HEK293 (cell line): ENCODE measurements at regions not wholly inside any gene's neighbourhood (a gene's known extent, or its start where the extent isn't known, plus 50 kb on each side); places are given as distances from the start of the nearest gene placed in this dataset.
"Not testable (repeated sequence)": the region's sequence is repeated elsewhere in the genome, so short reads cannot be mapped to it uniquely, and the experiment has no call there.

Experiments
- CTCF ChIA-PET: fragments of 350-600 bp; formaldehyde crosslinking; extraction: SDS; loops from one replicate; lab custom pipeline; 2021; ENCODE audit warnings: antibody characterized with exemption; lab: Yijun Ruan, JAX
- POLR2A ChIA-PET: fragments of 300-600 bp; formaldehyde crosslinking; extraction: SDS; loops from one replicate; lab custom pipeline; 2020; ENCODE audit warnings: antibody characterized with exemption, inconsistent platforms; lab: Yijun Ruan, JAX
- H3K27ac ChIP-seq: fragments of 200-500 bp; sonication (Bioruptor generic); 2 replicates; pipeline ENCODE4 v1.5.1; 2014; ENCODE audit warnings: low read depth, low read length, control low read depth, inconsistent platforms; ENCODE audit errors: extremely low read depth
- H3K36me3 ChIP-seq, 2 experiments: fragments of 200-500 bp in 1 of 2; sonication (Bioruptor generic) in 1 of 2; 1 replicate in 1 of 2; 2 replicates in 1 of 2; pipeline ENCODE4 v1.5.1; 2014 to 2017; ENCODE audit warnings: inconsistent platforms in 2 of 2, low read length in 2 of 2; ENCODE audit not compliant: control insufficient read depth in 2 of 2, insufficient read depth in 1 of 2
- H3K4me1 ChIP-seq: fragments of 200-500 bp; sonication (Bioruptor generic); 2 replicates; pipeline ENCODE4 v1.5.1; 2014; ENCODE audit warnings: mild to moderate bottlenecking, low read length, inconsistent platforms; ENCODE audit not compliant: control insufficient read depth, insufficient read depth
- H3K4me3 ChIP-seq: 2 replicates; pipeline ENCODE4 v1.5.1; 2011; ENCODE audit warnings: low read depth, mild to moderate bottlenecking, control low read depth, low read length, moderate library complexity
- H3K9me3 ChIP-seq: fragments of 200-500 bp; sonication (Bioruptor generic); 2 replicates; pipeline ENCODE4 v1.5.1; 2014; ENCODE audit warnings: low read depth, low read length, inconsistent platforms; ENCODE audit not compliant: control insufficient read depth, insufficient read depth
- GLI2 ChIP-seq: fragments of 450-650 bp; formaldehyde crosslinking; IDR thresholded peaks from 2 replicates; pipeline ENCODE4; 2017; ENCODE audit warnings: missing biosample characterization, missing genetic modification characterization, low read depth, borderline replicate concordance
- GLIS2 ChIP-seq: fragments of 450-650 bp; formaldehyde crosslinking; IDR thresholded peaks from 2 replicates; pipeline ENCODE4 v1.5.1; 2016; ENCODE audit warnings: missing biosample characterization, missing genetic modification characterization
- HOXA7 ChIP-seq: sonication (generic); formaldehyde crosslinking; IDR thresholded peaks from 2 replicates; pipeline ENCODE4 v1.8.1; 2022; ENCODE audit warnings: missing genetic modification reagents, borderline replicate concordance
- KLF1 ChIP-seq: fragments of 450-650 bp; formaldehyde crosslinking; IDR thresholded peaks from 2 replicates; pipeline ENCODE4 v1.5.1; 2016; ENCODE audit warnings: missing biosample characterization, missing genetic modification characterization
- KLF10 ChIP-seq: fragments of 450-650 bp; IDR thresholded peaks from 2 replicates; pipeline ENCODE4 v1.5.1; 2018; ENCODE audit warnings: missing biosample characterization, mild to moderate bottlenecking, missing genetic modification characterization
- KLF8 ChIP-seq: fragments of 450-650 bp; formaldehyde crosslinking; IDR thresholded peaks from 2 replicates; pipeline ENCODE4 v1.5.1; 2016; ENCODE audit warnings: missing biosample characterization, missing genetic modification characterization
- OSR2 ChIP-seq: fragments of 450-650 bp; formaldehyde crosslinking; IDR thresholded peaks from 2 replicates; pipeline ENCODE4 v1.5.1; 2016; ENCODE audit warnings: missing biosample characterization, missing genetic modification characterization
- OVOL3 ChIP-seq: fragments of 450-650 bp; formaldehyde crosslinking; IDR thresholded peaks from 2 replicates; pipeline ENCODE4 v1.5.1; 2016; ENCODE audit warnings: missing biosample characterization, missing genetic modification characterization
- PRDM2 ChIP-seq: fragments of 450-650 bp; formaldehyde crosslinking; IDR thresholded peaks from 2 replicates; pipeline ENCODE4 v1.5.1; 2016; ENCODE audit warnings: missing biosample characterization, missing genetic modification characterization, borderline replicate concordance
- SP3 ChIP-seq: fragments of 450-650 bp; formaldehyde crosslinking; IDR thresholded peaks from 2 replicates; pipeline ENCODE4 v1.5.1; 2016; ENCODE audit warnings: missing biosample characterization, missing genetic modification characterization
- TCF7L2 ChIP-seq: IDR thresholded peaks from 2 replicates; pipeline ENCODE4 v1.6.1; 2011; ENCODE audit warnings: low read depth, mild to moderate bottlenecking, inconsistent platforms, low read length, moderate library complexity, borderline replicate concordance
- YY1 ChIP-seq: fragments of 450-650 bp; formaldehyde crosslinking; IDR thresholded peaks from 2 replicates; pipeline ENCODE4 v1.5.1; 2018; ENCODE audit warnings: missing biosample characterization, missing genetic modification characterization
- ZNF155 ChIP-seq: fragments of 450-650 bp; formaldehyde crosslinking; IDR thresholded peaks from 2 replicates; pipeline ENCODE4 v1.5.1; 2016; ENCODE audit warnings: missing biosample characterization, missing genetic modification characterization
- ZNF274 ChIP-seq, 2 experiments: fragments of 200-500 bp in 1 of 2; fragments of 450-650 bp in 1 of 2; sonication (Bioruptor generic) in 1 of 2; formaldehyde crosslinking in 1 of 2; IDR thresholded peaks; 2 replicates each; pipeline versions ENCODE4 v1.5.1 to v1.6.1; 2014 to 2016; ENCODE audit warnings: borderline replicate concordance in 1 of 2, inconsistent platforms in 1 of 2, low read length in 1 of 2, missing biosample characterization in 1 of 2, missing genetic modification characterization in 1 of 2
- ZNF473 ChIP-seq: fragments of 450-650 bp; formaldehyde crosslinking; IDR thresholded peaks from 2 replicates; pipeline ENCODE4 v1.5.1; 2017; ENCODE audit warnings: missing biosample characterization, missing genetic modification characterization
- ZNF624 ChIP-seq: fragments of 450-650 bp; formaldehyde crosslinking; IDR thresholded peaks from 2 replicates; pipeline ENCODE4 v1.5.1; 2017; ENCODE audit warnings: missing biosample characterization, missing genetic modification characterization
- ZNF629 ChIP-seq: fragments of 450-650 bp; formaldehyde crosslinking; IDR thresholded peaks from 2 replicates; pipeline ENCODE4 v1.5.1; 2017; ENCODE audit warnings: missing biosample characterization, missing genetic modification characterization
- ZNF654 ChIP-seq: fragments of 450-650 bp; formaldehyde crosslinking; IDR thresholded peaks from 2 replicates; pipeline ENCODE4 v1.5.1; 2016; ENCODE audit warnings: low read depth, missing biosample characterization, missing genetic modification characterization
- ZNF658 ChIP-seq: fragments of 450-650 bp; formaldehyde crosslinking; IDR thresholded peaks from 2 replicates; pipeline ENCODE4; 2016; ENCODE audit warnings: missing biosample characterization, missing genetic modification characterization
- ZNF660 ChIP-seq: fragments of 450-650 bp; IDR thresholded peaks from 2 replicates; pipeline ENCODE4 v1.5.1; 2018; ENCODE audit warnings: missing biosample characterization, mild to moderate bottlenecking, missing genetic modification characterization
- ZSCAN23 ChIP-seq: fragments of 450-650 bp; formaldehyde crosslinking; IDR thresholded peaks from 2 replicates; pipeline ENCODE4 v1.5.1; 2016; ENCODE audit warnings: missing biosample characterization, missing genetic modification characterization
- TF ChIP-seq, protein P1 (sequence below): fragments of 450-650 bp; formaldehyde crosslinking; IDR thresholded peaks from 2 replicates; pipeline ENCODE4 v1.5.1; 2016; ENCODE audit warnings: missing biosample characterization, missing genetic modification characterization
- TF ChIP-seq, protein P2 (sequence below): fragments of 450-650 bp; formaldehyde crosslinking; optimal IDR thresholded peaks from 2 replicates; pipeline ENCODE3; 2016; ENCODE audit warnings: missing biosample characterization, mild to moderate bottlenecking, missing genetic modification characterization

DNA sequence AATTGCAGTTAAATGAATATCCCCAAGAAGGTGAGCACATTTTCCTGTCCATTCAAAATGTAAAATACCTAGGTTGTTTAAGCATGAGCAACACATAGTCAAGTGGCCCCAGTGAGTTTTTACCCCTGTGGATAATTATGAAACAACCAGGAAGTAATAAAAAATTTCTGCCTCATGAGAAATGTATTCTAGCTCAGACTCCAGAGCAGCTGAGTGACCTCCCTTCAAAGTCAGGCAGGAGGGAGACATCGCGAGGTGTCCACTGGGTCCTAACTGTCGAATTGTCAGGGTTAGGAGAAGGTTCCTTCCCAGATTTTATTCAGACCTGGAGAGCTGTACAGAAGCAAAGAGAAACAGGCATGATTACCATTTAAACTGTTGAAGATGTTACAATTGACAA, 416.6 kb upstream of the SMIM21 start (continued):
- TF ChIP-seq GLI2 (no peak), KLF10 (no peak), KLF8 (no peak), TCF7L2 (no peak), ZSCAN23 (no peak), HOXA7 (CRISPR knock-in tag) (no peak), ZNF654 (tag by site-specific recombination) (no peak)
- TF ChIP-seq, protein P1, sequence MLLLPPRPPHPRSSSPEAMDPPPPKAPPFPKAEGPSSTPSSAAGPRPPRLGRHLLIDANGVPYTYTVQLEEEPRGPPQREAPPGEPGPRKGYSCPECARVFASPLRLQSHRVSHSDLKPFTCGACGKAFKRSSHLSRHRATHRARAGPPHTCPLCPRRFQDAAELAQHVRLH (tag by site-specific recombination), result no peak

DNA sequence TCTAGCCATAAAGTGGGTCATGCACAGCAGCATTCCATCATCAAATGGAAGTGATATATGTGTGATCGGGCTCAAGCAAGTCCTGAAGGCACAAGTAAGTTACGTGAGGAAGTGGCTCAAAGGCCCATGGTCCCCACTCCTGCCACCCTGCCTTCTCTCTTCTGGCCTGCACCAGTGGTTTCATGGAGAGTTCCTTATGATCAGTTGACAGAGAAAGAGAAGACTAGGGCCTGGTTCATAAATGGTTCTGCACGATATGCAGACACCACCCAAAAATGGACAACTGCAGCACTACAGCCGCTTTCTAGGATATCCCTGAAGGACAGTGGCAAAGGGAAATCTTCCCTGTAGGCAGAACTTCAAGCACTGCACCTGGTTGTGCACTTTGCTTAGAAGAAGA, 412.6 kb upstream of the SMIM21 start:
- POLR2A ChIA-PET, result no interaction called here
- no peak overlapping the region for H3K4me3 ChIP-seq
- no peaks in the 10 kb centered on the region for H3K9me3 ChIP-seq
- no peak for TF ChIP-seq ZNF473 (tag by site-specific recombination)
- TF ChIP-seq, protein P1 (tag by site-specific recombination), result no peak
- no peak for TF ChIP-seq ZNF660 (tag by site-specific recombination)
- TF ChIP-seq, protein P2, sequence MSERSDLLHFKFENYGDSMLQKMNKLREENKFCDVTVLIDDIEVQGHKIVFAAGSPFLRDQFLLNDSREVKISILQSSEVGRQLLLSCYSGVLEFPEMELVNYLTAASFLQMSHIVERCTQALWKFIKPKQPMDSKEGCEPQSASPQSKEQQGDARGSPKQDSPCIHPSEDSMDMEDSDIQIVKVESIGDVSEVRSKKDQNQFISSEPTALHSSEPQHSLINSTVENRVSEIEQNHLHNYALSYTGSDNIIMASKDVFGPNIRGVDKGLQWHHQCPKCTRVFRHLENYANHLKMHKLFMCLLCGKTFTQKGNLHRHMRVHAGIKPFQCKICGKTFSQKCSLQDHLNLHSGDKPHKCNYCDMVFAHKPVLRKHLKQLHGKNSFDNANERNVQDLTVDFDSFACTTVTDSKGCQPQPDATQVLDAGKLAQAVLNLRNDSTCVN (tag by site-specific recombination), result no peak
- TF ChIP-seq OVOL3, result no peak
- TF ChIP-seq YY1, result no peak
- no peak for TF ChIP-seq ZNF629 (tag by site-specific recombination)
- no peak for TF ChIP-seq PRDM2 (tag by site-specific recombination)
- no peak for TF ChIP-seq ZNF624
- no peak for TF ChIP-seq GLIS2
- no peak for TF ChIP-seq OSR2 (tag by site-specific recombination)
- no peak for TF ChIP-seq SP3 (tag by site-specific recombination)
- no peak for TF ChIP-seq ZNF658
- TF ChIP-seq ZNF155 (tag by site-specific recombination), result no peak
- TF ChIP-seq KLF1 (tag by site-specific recombination), result no peak
- no peak for TF ChIP-seq ZNF274 (IDR thresholded peaks at IDR 0.05; ENCODE audit: low read length)
- TF ChIP-seq ZNF274 (tag by site-specific recombination; IDR thresholded peaks at IDR 0.05; ENCODE audit: borderline replicate concordance), result no peak
- TF ChIP-seq, all 188 proteins: peak for 0
- Histone ChIP-seq H3K36me3 (no peaks in the 10 kb centered on the region), H3K27ac (no peak overlapping the region), H3K4me1 (no peaks in the 10 kb centered on the region)
- CTCF ChIA-PET, result interaction anchor here (0.6 kb wide), 1 partner anchor 1650 kb away, joined by 4 read pairs; no protein-coding TSS in a partner anchor

DNA sequence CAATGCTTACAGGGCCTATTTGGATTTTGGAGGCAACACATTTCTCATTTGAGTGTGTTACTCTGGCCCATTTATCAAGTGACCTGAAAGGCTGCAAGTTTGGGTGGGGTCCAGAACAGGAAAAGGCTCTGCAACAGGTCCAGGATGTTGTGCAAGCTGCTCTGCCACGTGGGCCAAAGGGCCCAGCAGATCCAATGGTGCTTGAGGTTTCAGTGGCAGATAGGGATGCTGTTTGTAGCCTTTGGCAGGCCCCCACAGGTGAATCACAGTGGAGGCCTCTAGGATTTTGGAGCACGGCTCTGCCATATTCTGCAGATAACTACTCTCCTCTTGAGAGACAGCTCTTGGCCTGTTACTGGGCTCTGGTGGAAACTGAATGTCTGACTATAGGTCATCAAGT, 412.2 kb upstream of the SMIM21 start:
- H3K9me3 ChIP-seq, H3K27ac ChIP-seq, H3K4me3 ChIP-seq, H3K4me1 ChIP-seq, H3K36me3 ChIP-seq, POLR2A ChIA-PET, CTCF ChIA-PET: not testable (repeated sequence)
